ENCODE measurements at regions not wholly inside any gene's neighbourhood (a gene's known extent, or its start where the extent isn't known, plus 50 kb on each side); places are given as distances from the start of the nearest gene placed in this dataset.
"Not testable (repeated sequence)": the region's sequence is repeated elsewhere in the genome, so short reads cannot be mapped to it uniquely, and the experiment has no call there.

DNA sequence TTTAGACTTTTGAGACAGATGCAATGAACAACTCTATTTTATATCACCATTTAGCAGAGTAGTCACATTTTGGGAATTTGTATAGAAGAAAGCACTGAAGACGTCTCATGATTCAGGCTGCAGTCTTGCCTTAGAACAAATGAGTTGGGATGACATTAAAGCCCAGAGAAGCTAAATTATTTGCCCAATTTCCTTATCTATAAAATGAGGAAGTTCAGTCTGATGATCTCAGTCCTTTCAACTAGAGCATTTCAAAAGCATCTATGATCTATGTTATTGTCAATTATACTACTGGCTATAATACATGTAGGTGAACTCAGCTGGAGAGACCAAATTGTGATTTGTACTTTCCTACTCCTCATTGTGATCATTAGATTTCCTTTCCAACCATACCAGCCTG, 154.1 kb downstream of the OSTF1 start:
- H3K36me3 Mint-ChIP-seq (ENCODE audit: low read depth), result no peaks in the 10 kb centered on the region
- peaks cover 4% of the 10 kb centered on the region for H3K27me3 Mint-ChIP-seq (ENCODE audit: insufficient read depth)
- TF ChIP-seq, protein P1, sequence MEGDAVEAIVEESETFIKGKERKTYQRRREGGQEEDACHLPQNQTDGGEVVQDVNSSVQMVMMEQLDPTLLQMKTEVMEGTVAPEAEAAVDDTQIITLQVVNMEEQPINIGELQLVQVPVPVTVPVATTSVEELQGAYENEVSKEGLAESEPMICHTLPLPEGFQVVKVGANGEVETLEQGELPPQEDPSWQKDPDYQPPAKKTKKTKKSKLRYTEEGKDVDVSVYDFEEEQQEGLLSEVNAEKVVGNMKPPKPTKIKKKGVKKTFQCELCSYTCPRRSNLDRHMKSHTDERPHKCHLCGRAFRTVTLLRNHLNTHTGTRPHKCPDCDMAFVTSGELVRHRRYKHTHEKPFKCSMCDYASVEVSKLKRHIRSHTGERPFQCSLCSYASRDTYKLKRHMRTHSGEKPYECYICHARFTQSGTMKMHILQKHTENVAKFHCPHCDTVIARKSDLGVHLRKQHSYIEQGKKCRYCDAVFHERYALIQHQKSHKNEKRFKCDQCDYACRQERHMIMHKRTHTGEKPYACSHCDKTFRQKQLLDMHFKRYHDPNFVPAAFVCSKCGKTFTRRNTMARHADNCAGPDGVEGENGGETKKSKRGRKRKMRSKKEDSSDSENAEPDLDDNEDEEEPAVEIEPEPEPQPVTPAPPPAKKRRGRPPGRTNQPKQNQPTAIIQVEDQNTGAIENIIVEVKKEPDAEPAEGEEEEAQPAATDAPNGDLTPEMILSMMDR (IDR thresholded peaks at IDR 0.05), result no peak
- H3K9me3 Mint-ChIP-seq, result no peaks in the 10 kb centered on the region
- no peak for DNase-seq
- H3K27ac Mint-ChIP-seq, result no peak overlapping the region
- H3K4me1 Mint-ChIP-seq (ENCODE audit: low read depth), result peaks cover 12% of the 10 kb centered on the region
- H3K4me3 Mint-ChIP-seq, result no peak overlapping the region

DNA sequence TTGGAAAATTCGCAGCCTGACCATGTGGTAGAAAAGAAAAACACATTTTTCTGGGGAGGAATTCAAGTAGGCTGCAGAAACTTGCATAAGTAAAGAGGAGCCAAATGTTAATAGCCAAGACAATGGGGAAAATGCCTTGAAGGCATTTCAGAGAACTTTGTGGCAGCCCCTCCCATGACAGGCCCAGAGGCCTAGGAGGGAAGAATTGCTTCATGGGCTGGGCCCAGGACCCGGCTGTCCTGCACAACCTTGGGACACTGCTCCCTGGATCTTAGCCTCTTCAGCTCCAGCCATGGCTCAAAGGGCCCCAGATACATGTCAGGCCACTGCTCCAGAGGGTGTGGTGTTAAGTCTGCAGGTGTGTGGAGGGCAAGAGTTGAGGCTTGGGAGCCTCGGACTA, 158.6 kb downstream of the OSTF1 start:
- H3K4me3 Mint-ChIP-seq, result no peak overlapping the region
- DNase-seq, result no peak
- H3K9me3 Mint-ChIP-seq, result peaks cover 8% of the 10 kb centered on the region; the same call in 1 of the 2 replicates
- TF ChIP-seq, protein P1 (IDR thresholded peaks at IDR 0.05), result no peak
- no peak overlapping the region for H3K27ac Mint-ChIP-seq
- H3K4me1 Mint-ChIP-seq (ENCODE audit: low read depth), result no peaks in the 10 kb centered on the region
- H3K27me3 Mint-ChIP-seq (ENCODE audit: insufficient read depth), result peaks cover 4% of the 10 kb centered on the region
- H3K36me3 Mint-ChIP-seq (ENCODE audit: low read depth), result no peaks in the 10 kb centered on the region

DNA sequence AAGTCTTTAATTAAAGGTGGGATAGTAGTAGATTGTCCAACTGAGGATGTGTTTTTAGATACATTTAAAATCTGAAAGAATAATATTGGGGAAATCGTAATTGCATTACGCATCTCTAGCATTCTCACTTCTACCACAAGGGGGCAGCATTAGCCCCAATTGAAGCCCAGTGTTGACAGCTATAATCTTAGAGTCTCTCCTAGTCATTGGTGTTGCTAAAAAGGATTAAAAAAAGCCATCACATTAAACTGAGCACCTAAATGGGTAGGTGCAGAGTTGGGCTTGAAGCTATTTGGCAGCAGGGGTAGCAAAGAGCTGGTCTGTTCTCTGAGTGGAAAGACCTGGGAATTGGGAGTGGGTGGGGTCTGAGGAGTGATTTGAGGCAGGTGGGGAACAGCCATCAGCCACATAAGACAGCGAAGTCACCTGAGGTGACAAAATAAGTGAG, 177.2 kb downstream of the OSTF1 start:
- Mint-ChIP-seq H3K4me1 (ENCODE audit: low read depth) (0 out of 2 replicates have a peak, but pooled peaks cover 4% of the 10 kb centered on the region), H3K27ac (no peak overlapping the region), H3K36me3 (ENCODE audit: low read depth) (no peaks in the 10 kb centered on the region), H3K9me3 (no peaks in the 10 kb centered on the region), H3K27me3 (ENCODE audit: insufficient read depth) (peaks cover 10% of the 10 kb centered on the region), H3K4me3 (no peak overlapping the region)
- DNase-seq, result peak; percentile 32
- TF ChIP-seq, protein P1 (IDR thresholded peaks at IDR 0.05), result peak; percentile 95

DNA sequence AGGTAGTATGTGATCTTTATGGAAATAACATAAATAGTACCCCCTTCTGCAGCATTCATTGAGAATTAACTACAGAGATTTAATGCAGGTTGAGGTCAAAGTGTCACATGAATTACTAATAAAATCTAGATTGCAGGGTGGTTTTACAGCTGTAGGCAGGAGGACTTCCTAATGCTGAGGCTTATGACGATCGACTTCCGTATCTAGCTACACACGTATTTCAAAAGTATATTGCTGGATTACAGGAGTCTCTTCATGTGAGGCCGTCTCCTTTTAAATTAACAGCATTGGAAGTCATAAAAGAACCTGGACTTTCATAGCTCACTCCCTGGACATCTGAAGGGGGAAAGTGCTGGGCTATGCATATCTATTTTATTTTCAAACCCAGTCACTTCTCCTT, 180.9 kb downstream of the OSTF1 start:
- peaks cover 13% of the 10 kb centered on the region for H3K9me3 Mint-ChIP-seq

DNA sequence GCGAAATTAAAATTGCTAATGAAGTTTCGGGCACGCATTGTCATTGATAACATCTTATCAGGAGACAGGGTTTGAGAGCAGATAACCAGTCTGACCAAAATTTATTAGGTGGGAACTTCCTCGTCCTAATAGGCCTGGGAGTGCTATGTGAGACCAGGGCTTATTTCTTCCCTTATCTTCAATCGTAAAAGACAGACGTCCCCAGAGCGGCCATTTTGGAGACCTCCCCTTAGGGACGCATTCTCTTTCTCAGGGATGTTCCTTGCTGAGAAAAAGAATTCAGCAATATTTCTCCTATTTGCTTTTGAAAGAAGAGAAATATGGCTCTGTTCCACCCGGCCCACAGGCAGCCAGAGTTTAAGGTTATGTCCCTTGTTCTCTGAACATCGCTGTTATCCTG, 184.7 kb downstream of the OSTF1 start:
- H3K9me3 Mint-ChIP-seq, result peaks cover 13% of the 10 kb centered on the region
- not testable (repeated sequence) for H3K36me3 Mint-ChIP-seq (ENCODE audit: low read depth); DNase-seq; H3K4me3 Mint-ChIP-seq; H3K27ac Mint-ChIP-seq; H3K4me1 Mint-ChIP-seq (ENCODE audit: low read depth); H3K27me3 Mint-ChIP-seq (ENCODE audit: insufficient read depth)

More for the DNA sequence above, 180.9 kb downstream of the OSTF1 start:
- H3K27me3 Mint-ChIP-seq (ENCODE audit: insufficient read depth), result no peaks in the 10 kb centered on the region; the same call in 1 of the 2 replicates
- no peaks in the 10 kb centered on the region for H3K36me3 Mint-ChIP-seq (ENCODE audit: low read depth)
- no peak overlapping the region for H3K4me3 Mint-ChIP-seq
- H3K4me1 Mint-ChIP-seq (ENCODE audit: low read depth), result 0 out of 2 replicates have a peak, but pooled peaks cover 4% of the 10 kb centered on the region
- H3K27ac Mint-ChIP-seq, result no peak overlapping the region
- no peak for DNase-seq
- TF ChIP-seq, protein P1 (IDR thresholded peaks at IDR 0.05), result no peak

DNA sequence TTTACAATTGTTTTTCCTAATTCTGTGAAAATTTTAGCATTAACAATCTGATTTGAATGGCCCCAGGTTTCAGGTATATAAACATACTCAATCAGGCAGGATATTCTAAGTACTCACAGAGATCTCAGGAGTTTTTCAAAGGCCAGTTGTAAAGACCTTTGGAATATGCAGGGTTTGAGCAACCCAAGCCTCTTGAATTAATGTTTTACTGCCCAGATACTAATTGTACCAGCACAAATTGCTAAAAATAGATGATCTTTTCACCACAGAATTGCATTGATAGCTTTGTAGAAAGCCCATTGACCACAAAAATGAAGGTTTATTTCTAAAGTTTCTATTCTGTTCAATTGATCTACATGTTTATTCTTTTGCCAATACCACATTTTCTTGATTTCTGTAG, 186.5 kb downstream of the OSTF1 start:
- H3K9me3 Mint-ChIP-seq, result peaks cover 13% of the 10 kb centered on the region

More for the DNA sequence above, 186.5 kb downstream of the OSTF1 start:
- TF ChIP-seq, protein P1 (IDR thresholded peaks at IDR 0.05), result no peak
- no peaks in the 10 kb centered on the region for H3K27me3 Mint-ChIP-seq (ENCODE audit: insufficient read depth)
- DNase-seq, result no peak
- no peaks in the 10 kb centered on the region for H3K4me1 Mint-ChIP-seq (ENCODE audit: low read depth)
- no peaks in the 10 kb centered on the region for H3K36me3 Mint-ChIP-seq (ENCODE audit: low read depth)
- no peak overlapping the region for H3K4me3 Mint-ChIP-seq
- no peak overlapping the region for H3K27ac Mint-ChIP-seq

Measured in HFFc6 (cell line).